OCI-LY3 (cell line): ENCODE measurements at regions not wholly inside any gene's neighbourhood (a gene's known extent, or its start where the extent isn't known, plus 50 kb on each side); places are given as distances from the start of the nearest gene placed in this dataset.

Experiments
- CTCF ChIP-seq: fragments of 200-600, 300-600 bp; sonication (generic); IDR thresholded peaks from 2 replicates; pipeline ENCODE4 v1.5.1; 2014; ENCODE audit warnings: antibody characterized with exemption, low read length, low read depth
- EZH2phosphoT487 ChIP-seq: fragments of 200-600 bp; shearing (Covaris generic); IDR thresholded peaks from 2 replicates; pipeline ENCODE4 v1.6.1; 2018; ENCODE audit warnings: antibody characterized with exemption, mixed run types, low read depth

- TF ChIP-seq CTCF (no peak), EZH2phosphoT487 (no peak)
Measured at GRCh38 chrX:137413190-137413589, 152.7 kb upstream of the ZIC3 start.
